ENCODE measurements at regions not wholly inside any gene's neighbourhood (a gene's known extent, or its start where the extent isn't known, plus 50 kb on each side); places are given as distances from the start of the nearest gene placed in this dataset.

DNA sequence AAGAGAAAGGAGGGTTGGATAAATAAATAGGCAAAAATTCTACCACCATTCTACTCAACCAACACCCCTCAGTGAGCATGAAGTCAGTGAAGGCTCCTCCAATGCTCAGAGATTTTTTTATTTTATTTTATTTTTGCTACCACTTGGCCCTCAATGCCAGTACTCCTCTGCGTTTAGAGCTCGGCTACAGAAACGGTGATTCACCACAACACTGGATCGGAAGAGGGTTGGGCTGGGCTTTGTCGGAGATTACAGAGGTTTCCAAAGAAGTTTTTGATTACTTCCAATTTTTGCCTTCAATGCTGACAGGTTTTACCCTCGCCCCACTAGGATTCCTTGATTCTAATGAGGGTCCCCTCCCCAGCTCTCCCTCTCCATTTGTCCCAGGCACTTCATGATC lies 1027.2 kb upstream of the TMEM132C start:
- H3K27me3 ChIP-seq (replicated peaks; ENCODE audit: insufficient read depth) = peaks cover 5% of the 10 kb centered on the region
- no peaks in the 10 kb centered on the region for H3K9me3 ChIP-seq
- TF ChIP-seq, protein P1, sequence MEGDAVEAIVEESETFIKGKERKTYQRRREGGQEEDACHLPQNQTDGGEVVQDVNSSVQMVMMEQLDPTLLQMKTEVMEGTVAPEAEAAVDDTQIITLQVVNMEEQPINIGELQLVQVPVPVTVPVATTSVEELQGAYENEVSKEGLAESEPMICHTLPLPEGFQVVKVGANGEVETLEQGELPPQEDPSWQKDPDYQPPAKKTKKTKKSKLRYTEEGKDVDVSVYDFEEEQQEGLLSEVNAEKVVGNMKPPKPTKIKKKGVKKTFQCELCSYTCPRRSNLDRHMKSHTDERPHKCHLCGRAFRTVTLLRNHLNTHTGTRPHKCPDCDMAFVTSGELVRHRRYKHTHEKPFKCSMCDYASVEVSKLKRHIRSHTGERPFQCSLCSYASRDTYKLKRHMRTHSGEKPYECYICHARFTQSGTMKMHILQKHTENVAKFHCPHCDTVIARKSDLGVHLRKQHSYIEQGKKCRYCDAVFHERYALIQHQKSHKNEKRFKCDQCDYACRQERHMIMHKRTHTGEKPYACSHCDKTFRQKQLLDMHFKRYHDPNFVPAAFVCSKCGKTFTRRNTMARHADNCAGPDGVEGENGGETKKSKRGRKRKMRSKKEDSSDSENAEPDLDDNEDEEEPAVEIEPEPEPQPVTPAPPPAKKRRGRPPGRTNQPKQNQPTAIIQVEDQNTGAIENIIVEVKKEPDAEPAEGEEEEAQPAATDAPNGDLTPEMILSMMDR (IDR thresholded peaks at IDR 0.05) = no peak
- TF ChIP-seq POLR2A (IDR thresholded peaks at IDR 0.05) (no peak), POLR2AphosphoS5 (IDR thresholded peaks at IDR 0.05) (no peak)
- no peak overlapping the region for H3K4me3 ChIP-seq
- no peaks in the 10 kb centered on the region for H3K36me3 ChIP-seq
- intact Hi-C loops (cut with DNase I) = no loop called here
- WGBS = 79% methylated on average over 6 of the region's 6 CpGs
- no peak for DNase-seq (ENCODE audit: low spot score)
- no peak overlapping the region for H3K27ac ChIP-seq
- H3K4me1 ChIP-seq (replicated peaks) = no peaks in the 10 kb centered on the region

- intact Hi-C loops (cut with DNase I) = no loop called here
These were observed 1026.6 kb upstream of the TMEM132C start for GRCh38 chr12:127240249-127240929.

GRCh38 chr12:127241072-127241817 lies 1025.7 kb upstream of the TMEM132C start:
- no peak overlapping the region for H3K4me3 ChIP-seq
- no peaks in the 10 kb centered on the region for H3K36me3 ChIP-seq
- peaks cover 5% of the 10 kb centered on the region for H3K27me3 ChIP-seq (replicated peaks; ENCODE audit: insufficient read depth)
- intact Hi-C loops (cut with DNase I) = no loop called here
- no peak overlapping the region for H3K27ac ChIP-seq
- no peak for DNase-seq (ENCODE audit: low spot score)
- H3K9me3 ChIP-seq = no peaks in the 10 kb centered on the region
- H3K4me1 ChIP-seq (replicated peaks) = no peaks in the 10 kb centered on the region
- TF ChIP-seq POLR2AphosphoS5 (IDR thresholded peaks at IDR 0.05) (no peak), POLR2A (IDR thresholded peaks at IDR 0.05) (no peak)
- TF ChIP-seq, protein P1 (IDR thresholded peaks at IDR 0.05) = no peak
- WGBS = 65% methylated on average over 8 of the region's 8 CpGs

More at GRCh38 chr12:127240249-127240929, 1026.6 kb upstream of the TMEM132C start:
- Histone ChIP-seq H3K4me3 (no peak overlapping the region), H3K27ac (no peak overlapping the region), H3K36me3 (no peaks in the 10 kb centered on the region), H3K9me3 (no peaks in the 10 kb centered on the region), H3K4me1 (replicated peaks) (no peaks in the 10 kb centered on the region), H3K27me3 (replicated peaks; ENCODE audit: insufficient read depth) (peaks cover 5% of the 10 kb centered on the region)
- WGBS = 78% methylated on average over 6 of the region's 6 CpGs
- TF ChIP-seq POLR2A (IDR thresholded peaks at IDR 0.05) (no peak), POLR2AphosphoS5 (IDR thresholded peaks at IDR 0.05) (no peak)
- TF ChIP-seq, protein P1 (IDR thresholded peaks at IDR 0.05) = no peak
- DNase-seq (ENCODE audit: low spot score) = no peak

- Histone ChIP-seq H3K27ac (no peak overlapping the region), H3K36me3 (no peaks in the 10 kb centered on the region), H3K27me3 (replicated peaks; ENCODE audit: insufficient read depth) (peaks cover 5% of the 10 kb centered on the region), H3K4me1 (replicated peaks) (no peaks in the 10 kb centered on the region), H3K4me3 (no peak overlapping the region), H3K9me3 (no peaks in the 10 kb centered on the region)
- intact Hi-C loops (cut with DNase I) = no loop called here
- 81% methylated on average over 1 of the region's 1 CpG for WGBS
- DNase-seq (ENCODE audit: low spot score) = no peak
- TF ChIP-seq POLR2A (IDR thresholded peaks at IDR 0.05) = no peak
- TF ChIP-seq, protein P1 (IDR thresholded peaks at IDR 0.05) = no peak
- no peak for TF ChIP-seq POLR2AphosphoS5 (IDR thresholded peaks at IDR 0.05)
These were observed 1022.0 kb upstream of the TMEM132C start for GRCh38 chr12:127245009-127245408.

Data from prostate gland (tissue), 2 donors.